SK-N-MC (cell line): ENCODE measurements at regions not wholly inside any gene's neighbourhood (a gene's known extent, or its start where the extent isn't known, plus 50 kb on each side); places are given as distances from the start of the nearest gene placed in this dataset.
"Not testable (repeated sequence)": the region's sequence is repeated elsewhere in the genome, so short reads cannot be mapped to it uniquely, and the experiment has no call there.

ENCODE experiments used
- DNase-seq: peaks from one replicate; pipeline ENCODE4 v3.0.0-alpha.2; 2011; ENCODE audit warnings: low read depth, low spot score
- H3K27ac ChIP-seq: fragments of 200-600 bp; sonication (generic); 2 replicates; pipeline ENCODE4 v1.5.1; 2016; ENCODE audit warnings: mixed run types
- H3K36me3 ChIP-seq: fragments of 200-600 bp; sonication (generic); 2 replicates; pipeline ENCODE4 v1.6.1; 2017; ENCODE audit warnings: antibody characterized with exemption, low read length, mixed read lengths; ENCODE audit not compliant: insufficient read depth
- H3K4me3 ChIP-seq: fragments of 200-600 bp; sonication (generic); 2 replicates; pipeline ENCODE4 v1.5.1; 2016
- H3K9ac ChIP-seq: fragments of 200-600 bp; sonication (generic); 2 replicates; pipeline ENCODE4 v1.8.0; 2017; ENCODE audit warnings: mixed run types, mixed read lengths; ENCODE audit not compliant: insufficient read length
- H3K9me3 ChIP-seq: fragments of 200-600 bp; sonication (generic); 2 replicates; pipeline ENCODE4 v1.6.1; 2017; ENCODE audit warnings: low read depth, mild to moderate bottlenecking, antibody characterized with exemption, low read length, moderate library complexity, mixed read lengths
- EZH2 ChIP-seq: fragments of 200-600 bp; sonication (generic); IDR thresholded peaks from one replicate; pipeline ENCODE4 v1.6.1; 2017; ENCODE audit warnings: antibody characterized with exemption
- FOXP2 ChIP-seq: optimal IDR thresholded peaks from 2 replicates; pipeline ENCODE3; 2011; ENCODE audit warnings: mild to moderate bottlenecking, moderate library complexity; ENCODE audit not compliant: insufficient read depth; ENCODE audit errors: extremely low read length, control extremely low read depth
- POLR2AphosphoS5 ChIP-seq: IDR thresholded peaks from 2 replicates; pipeline ENCODE4 v1.6.1; 2012; ENCODE audit warnings: mild to moderate bottlenecking, low read depth, low read length, borderline replicate concordance

GRCh38 chr5:52065182-52065581 is 681.9 kb downstream of the ISL1 start:
- no peak overlapping the region for H3K9ac ChIP-seq
- DNase-seq: no peak
- TF ChIP-seq FOXP2 (no peak), POLR2AphosphoS5 (no peak), EZH2 (no peak)

GRCh38 chr5:52069997-52070396 is 686.7 kb downstream of the ISL1 start:
- TF ChIP-seq EZH2 (no peak), POLR2AphosphoS5 (no peak), FOXP2 (no peak)

More at GRCh38 chr5:52065182-52065581, 681.9 kb downstream of the ISL1 start:
- Histone ChIP-seq H3K9me3 (no peaks in the 10 kb centered on the region), H3K27ac (no peak overlapping the region), H3K36me3 (no peaks in the 10 kb centered on the region), H3K4me3 (no peak overlapping the region)

GRCh38 chr5:52073993-52074689 is 690.9 kb downstream of the ISL1 start:
- no peak overlapping the region for H3K4me3 ChIP-seq
- no peaks in the 10 kb centered on the region for H3K36me3 ChIP-seq
- H3K27ac ChIP-seq: no peak overlapping the region
- no peak for TF ChIP-seq FOXP2
- no peak for TF ChIP-seq POLR2AphosphoS5
- TF ChIP-seq EZH2: no peak
- H3K9me3 ChIP-seq: no peaks in the 10 kb centered on the region
- H3K9ac ChIP-seq: no peak overlapping the region
- no peak for DNase-seq

More at GRCh38 chr5:52069997-52070396, 686.7 kb downstream of the ISL1 start:
- Histone ChIP-seq H3K4me3 (no peak overlapping the region), H3K9ac (no peak overlapping the region), H3K36me3 (no peaks in the 10 kb centered on the region), H3K27ac (no peak overlapping the region), H3K9me3 (no peaks in the 10 kb centered on the region)
- no peak for DNase-seq

- no peak for TF ChIP-seq FOXP2
- TF ChIP-seq POLR2AphosphoS5: no peak
- TF ChIP-seq EZH2: no peak
- no peak for DNase-seq
- no peaks in the 10 kb centered on the region for H3K9me3 ChIP-seq
- no peaks in the 10 kb centered on the region for H3K36me3 ChIP-seq
- H3K4me3 ChIP-seq: no peak overlapping the region
- no peak overlapping the region for H3K27ac ChIP-seq
- H3K9ac ChIP-seq: no peak overlapping the region
Observed at GRCh38 chr5:52077941-52078815, 694.9 kb downstream of the ISL1 start.

GRCh38 chr5:52102311-52102710 is 685.4 kb upstream of the ITGA1 start:
- H3K9me3 ChIP-seq, H3K27ac ChIP-seq, H3K4me3 ChIP-seq, DNase-seq, H3K9ac ChIP-seq, H3K36me3 ChIP-seq: not testable (repeated sequence)

- TF ChIP-seq FOXP2 (no peak), EZH2 (no peak), POLR2AphosphoS5 (no peak)
- H3K9me3 ChIP-seq: no peaks in the 10 kb centered on the region
- no peak for DNase-seq
- no peak overlapping the region for H3K9ac ChIP-seq
- H3K27ac ChIP-seq: no peak overlapping the region
- no peak overlapping the region for H3K4me3 ChIP-seq
- no peaks in the 10 kb centered on the region for H3K36me3 ChIP-seq
Observed at GRCh38 chr5:52107210-52107905, 680.4 kb upstream of the ITGA1 start.

GRCh38 chr5:52119768-52120167 is 667.9 kb upstream of the ITGA1 start:
- no peak for DNase-seq
- no peaks in the 10 kb centered on the region for H3K36me3 ChIP-seq
- no peaks in the 10 kb centered on the region for H3K9me3 ChIP-seq
- no peak overlapping the region for H3K4me3 ChIP-seq
- TF ChIP-seq FOXP2 (no peak), POLR2AphosphoS5 (no peak), EZH2 (no peak)
- no peak overlapping the region for H3K27ac ChIP-seq
- no peak overlapping the region for H3K9ac ChIP-seq

GRCh38 chr5:52132053-52132452 is 655.7 kb upstream of the ITGA1 start:
- H3K9ac ChIP-seq: no peak overlapping the region
- H3K36me3 ChIP-seq: no peaks in the 10 kb centered on the region
- TF ChIP-seq POLR2AphosphoS5: no peak
- no peak overlapping the region for H3K4me3 ChIP-seq
- H3K9me3 ChIP-seq: no peaks in the 10 kb centered on the region
- DNase-seq: no peak
- H3K27ac ChIP-seq: no peak overlapping the region
